ENCODE measurements at regions not wholly inside any gene's neighbourhood (a gene's known extent, or its start where the extent isn't known, plus 50 kb on each side); places are given as distances from the start of the nearest gene placed in this dataset.

GRCh38 chr4:185938654-185939053 is 126.7 kb upstream of the SORBS2 start:
- Mint-ChIP-seq H3K4me1 (no peaks in the 10 kb centered on the region), H3K9me3 (no peaks in the 10 kb centered on the region), H3K4me3 (no peak overlapping the region), H3K36me3 (ENCODE audit: low read depth) (no peaks in the 10 kb centered on the region), H3K27ac (no peak overlapping the region), H3K27me3 (ENCODE audit: low read depth) (peaks cover 3% of the 10 kb centered on the region)
- no peak for TF ChIP-seq CTCF (IDR thresholded peaks at IDR 0.05; ENCODE audit: unreplicated experiment in 3 of 3)

- H3K4me3 Mint-ChIP-seq = no peak overlapping the region
- peaks cover 3% of the 10 kb centered on the region for H3K27me3 Mint-ChIP-seq (ENCODE audit: low read depth)
- H3K36me3 Mint-ChIP-seq (ENCODE audit: low read depth) = no peaks in the 10 kb centered on the region
- H3K9me3 Mint-ChIP-seq = no peaks in the 10 kb centered on the region
- H3K4me1 Mint-ChIP-seq = no peaks in the 10 kb centered on the region
- TF ChIP-seq CTCF (IDR thresholded peaks at IDR 0.05; ENCODE audit: unreplicated experiment in 3 of 3) = no peak
- no peak overlapping the region for H3K27ac Mint-ChIP-seq
Measured at GRCh38 chr4:185941461-185941860, 127.5 kb upstream of the TLR3 start.

GRCh38 chr4:185945252-185945651 is 123.7 kb upstream of the TLR3 start:
- Mint-ChIP-seq H3K27me3 (ENCODE audit: low read depth) (peaks cover 3% of the 10 kb centered on the region), H3K4me3 (no peak overlapping the region), H3K36me3 (ENCODE audit: low read depth) (no peaks in the 10 kb centered on the region), H3K9me3 (no peaks in the 10 kb centered on the region), H3K27ac (no peak overlapping the region), H3K4me1 (no peaks in the 10 kb centered on the region)
- TF ChIP-seq CTCF (IDR thresholded peaks at IDR 0.05; ENCODE audit: unreplicated experiment in 3 of 3) = no peak

- Mint-ChIP-seq H3K27ac (no peak overlapping the region), H3K27me3 (ENCODE audit: low read depth) (peaks cover 3% of the 10 kb centered on the region), H3K36me3 (ENCODE audit: low read depth) (no peaks in the 10 kb centered on the region), H3K4me3 (no peak overlapping the region), H3K4me1 (no peaks in the 10 kb centered on the region), H3K9me3 (no peaks in the 10 kb centered on the region)
- no peak for TF ChIP-seq CTCF (IDR thresholded peaks at IDR 0.05; ENCODE audit: unreplicated experiment in 3 of 3)
Measured at GRCh38 chr4:185945906-185946305, 123.0 kb upstream of the TLR3 start.

GRCh38 chr4:185950891-185951290 is 118.1 kb upstream of the TLR3 start:
- no peaks in the 10 kb centered on the region for H3K36me3 Mint-ChIP-seq (ENCODE audit: low read depth)
- H3K4me1 Mint-ChIP-seq = no peaks in the 10 kb centered on the region
- no peak overlapping the region for H3K27ac Mint-ChIP-seq
- H3K27me3 Mint-ChIP-seq (ENCODE audit: low read depth) = peaks cover 3% of the 10 kb centered on the region
- TF ChIP-seq CTCF (IDR thresholded peaks at IDR 0.05; ENCODE audit: unreplicated experiment in 3 of 3) = no peak
- H3K4me3 Mint-ChIP-seq = no peak overlapping the region
- H3K9me3 Mint-ChIP-seq = no peaks in the 10 kb centered on the region

GRCh38 chr4:185955151-185955770 is 113.7 kb upstream of the TLR3 start:
- no peak overlapping the region for H3K27ac Mint-ChIP-seq
- H3K4me1 Mint-ChIP-seq = no peaks in the 10 kb centered on the region
- peaks cover 3% of the 10 kb centered on the region for H3K27me3 Mint-ChIP-seq (ENCODE audit: low read depth)
- H3K4me3 Mint-ChIP-seq = peak overlapping the region in 1 of 3 experiments; percentile 34
- H3K9me3 Mint-ChIP-seq = peaks cover 5% of the 10 kb centered on the region
- H3K36me3 Mint-ChIP-seq (ENCODE audit: low read depth) = no peaks in the 10 kb centered on the region
- TF ChIP-seq CTCF (IDR thresholded peaks at IDR 0.05; ENCODE audit: unreplicated experiment in 3 of 3) = no peak
